ENCODE measurements at regions not wholly inside any gene's neighbourhood (a gene's known extent, or its start where the extent isn't known, plus 50 kb on each side); places are given as distances from the start of the nearest gene placed in this dataset.
A peak's percentile ranks its signal among the peaks of the same experiment; 100 is the strongest.

- TF ChIP-seq, protein P1, sequence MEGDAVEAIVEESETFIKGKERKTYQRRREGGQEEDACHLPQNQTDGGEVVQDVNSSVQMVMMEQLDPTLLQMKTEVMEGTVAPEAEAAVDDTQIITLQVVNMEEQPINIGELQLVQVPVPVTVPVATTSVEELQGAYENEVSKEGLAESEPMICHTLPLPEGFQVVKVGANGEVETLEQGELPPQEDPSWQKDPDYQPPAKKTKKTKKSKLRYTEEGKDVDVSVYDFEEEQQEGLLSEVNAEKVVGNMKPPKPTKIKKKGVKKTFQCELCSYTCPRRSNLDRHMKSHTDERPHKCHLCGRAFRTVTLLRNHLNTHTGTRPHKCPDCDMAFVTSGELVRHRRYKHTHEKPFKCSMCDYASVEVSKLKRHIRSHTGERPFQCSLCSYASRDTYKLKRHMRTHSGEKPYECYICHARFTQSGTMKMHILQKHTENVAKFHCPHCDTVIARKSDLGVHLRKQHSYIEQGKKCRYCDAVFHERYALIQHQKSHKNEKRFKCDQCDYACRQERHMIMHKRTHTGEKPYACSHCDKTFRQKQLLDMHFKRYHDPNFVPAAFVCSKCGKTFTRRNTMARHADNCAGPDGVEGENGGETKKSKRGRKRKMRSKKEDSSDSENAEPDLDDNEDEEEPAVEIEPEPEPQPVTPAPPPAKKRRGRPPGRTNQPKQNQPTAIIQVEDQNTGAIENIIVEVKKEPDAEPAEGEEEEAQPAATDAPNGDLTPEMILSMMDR (conservative IDR thresholded peaks at IDR 0.05) = no peak
- no peaks in the 10 kb centered on the region for H3K9me3 Mint-ChIP-seq
- no peak for DNase-seq (ENCODE audit: extremely low spot score, unreplicated experiment)
- no peaks in the 10 kb centered on the region for H3K36me3 Mint-ChIP-seq
- H3K4me1 Mint-ChIP-seq (ENCODE audit: unreplicated experiment) = peaks cover 20% of the 10 kb centered on the region
- H3K27ac Mint-ChIP-seq = no peak overlapping the region
- H3K4me3 Mint-ChIP-seq = no peak overlapping the region
- no peaks in the 10 kb centered on the region for H3K27me3 Mint-ChIP-seq
These were observed 588.4 kb downstream of the SLC4A3 start for GRCh38 chr2:220215785-220216184.

DNA sequence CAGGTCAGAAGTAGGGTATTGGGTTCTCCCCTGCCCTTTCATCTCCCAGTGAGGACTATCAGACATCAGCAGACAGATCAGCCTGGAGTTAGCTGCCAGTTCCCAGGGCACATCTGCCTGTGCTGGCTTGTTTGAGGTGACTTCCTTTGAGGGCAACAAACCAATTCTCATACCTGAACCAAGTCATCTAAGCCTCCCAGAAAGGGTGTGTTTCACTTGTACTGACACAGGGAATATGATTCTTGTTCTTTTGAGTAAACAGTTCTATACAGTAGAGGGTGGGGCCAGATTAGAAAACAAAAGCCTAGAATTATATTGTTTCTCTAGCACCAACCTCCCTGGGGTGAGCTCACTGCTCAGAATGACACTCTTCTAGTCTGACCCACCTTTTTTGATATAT, 591.9 kb downstream of the SLC4A3 start:
- Mint-ChIP-seq H3K27ac (peak overlapping the region; percentile 85), H3K9me3 (no peaks in the 10 kb centered on the region), H3K4me3 (peak overlapping the region; percentile 3), H3K36me3 (no peaks in the 10 kb centered on the region), H3K27me3 (no peaks in the 10 kb centered on the region), H3K4me1 (ENCODE audit: unreplicated experiment) (peaks cover 27% of the 10 kb centered on the region)
- TF ChIP-seq, protein P1 (conservative IDR thresholded peaks at IDR 0.05) = no peak
- DNase-seq (ENCODE audit: extremely low spot score, unreplicated experiment) = no peak

DNA sequence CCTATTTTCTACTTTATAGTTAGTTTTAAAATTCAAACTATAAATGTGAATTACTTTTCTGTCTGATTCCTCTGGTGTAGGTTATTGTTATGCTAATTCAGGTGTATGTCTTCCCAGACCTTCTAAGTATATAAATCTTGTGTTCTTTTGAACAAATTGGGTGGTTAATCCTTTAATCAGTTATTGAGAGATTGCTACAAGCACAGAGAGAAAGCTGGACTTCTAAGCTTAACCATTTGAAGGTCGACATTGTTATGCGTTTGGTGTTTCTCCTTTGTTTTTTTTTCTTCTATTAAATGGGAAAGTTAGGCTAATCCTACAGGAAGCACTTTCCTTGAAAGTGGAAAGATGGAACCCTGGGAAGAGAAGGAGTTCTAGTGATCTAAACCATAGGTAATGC, 592.6 kb downstream of the SLC4A3 start:
- TF ChIP-seq, protein P1 (conservative IDR thresholded peaks at IDR 0.05) = no peak
- H3K27ac Mint-ChIP-seq = peak overlapping the region; percentile 85
- no peaks in the 10 kb centered on the region for H3K27me3 Mint-ChIP-seq
- no peaks in the 10 kb centered on the region for H3K9me3 Mint-ChIP-seq
- H3K36me3 Mint-ChIP-seq = no peaks in the 10 kb centered on the region
- DNase-seq (ENCODE audit: extremely low spot score, unreplicated experiment) = no peak
- H3K4me1 Mint-ChIP-seq (ENCODE audit: unreplicated experiment) = peaks cover 33% of the 10 kb centered on the region
- no peak overlapping the region for H3K4me3 Mint-ChIP-seq

DNA sequence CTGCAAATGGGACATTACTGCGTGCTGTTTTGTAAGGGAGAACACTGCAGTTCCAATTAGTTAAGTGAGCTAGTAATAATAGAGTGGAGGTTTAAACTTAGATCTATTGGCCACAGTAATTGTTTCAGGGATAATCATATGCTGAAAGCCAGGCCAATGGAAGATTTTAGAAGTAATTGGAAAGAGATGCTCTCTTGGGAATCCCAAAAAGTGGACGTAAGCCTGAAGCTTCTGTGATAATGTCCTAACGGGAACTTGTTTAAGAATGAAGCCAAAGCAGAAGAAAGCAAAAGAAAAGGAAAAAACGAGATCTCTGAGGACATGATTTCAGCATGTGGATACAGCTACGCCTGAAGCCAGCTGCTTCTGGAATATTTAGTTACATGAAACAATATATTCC, 594.6 kb downstream of the SLC4A3 start:
- Mint-ChIP-seq H3K4me1 (ENCODE audit: unreplicated experiment) (peaks cover 42% of the 10 kb centered on the region), H3K27me3 (no peaks in the 10 kb centered on the region), H3K36me3 (no peaks in the 10 kb centered on the region), H3K27ac (peak overlapping the region; percentile 43), H3K9me3 (peaks cover 11% of the 10 kb centered on the region), H3K4me3 (no peak overlapping the region)
- TF ChIP-seq, protein P1 (conservative IDR thresholded peaks at IDR 0.05) = no peak
- no peak for DNase-seq (ENCODE audit: extremely low spot score, unreplicated experiment)

- peak overlapping the region; percentile 70 for H3K27ac Mint-ChIP-seq
These were observed 597.5 kb downstream of the SLC4A3 start for GRCh38 chr2:220224691-220225543.

More at GRCh38 chr2:220224691-220225543, 597.5 kb downstream of the SLC4A3 start:
- Mint-ChIP-seq H3K27me3 (no peaks in the 10 kb centered on the region), H3K36me3 (no peaks in the 10 kb centered on the region), H3K4me1 (ENCODE audit: unreplicated experiment) (peaks cover 52% of the 10 kb centered on the region), H3K9me3 (peaks cover 19% of the 10 kb centered on the region), H3K4me3 (peak overlapping the region; percentile 50)
- DNase-seq (ENCODE audit: extremely low spot score, unreplicated experiment) = no peak
- TF ChIP-seq, protein P1 (conservative IDR thresholded peaks at IDR 0.05) = no peak
